H1 (cell line): ENCODE measurements at regions not wholly inside any gene's neighbourhood (a gene's known extent, or its start where the extent isn't known, plus 50 kb on each side); places are given as distances from the start of the nearest gene placed in this dataset.
A peak's percentile ranks its signal among the peaks of the same experiment; 100 is the strongest.

ENCODE experiments used
- CTCF ChIA-PET: fragments of 300-600 bp; sonication (Branson Sonifier 250); formaldehyde crosslinking; loops from one replicate; lab custom pipeline; 2021; ENCODE audit not compliant: partially characterized antibody; lab: Charles Lee
- POLR2A ChIA-PET: fragments of 300-600 bp; sonication (Branson Sonifier 250); formaldehyde crosslinking; loops from one replicate; lab custom pipeline; 2021; ENCODE audit warnings: inconsistent platforms; ENCODE audit not compliant: partially characterized antibody; lab: Charles Lee
- DNase-seq, 2 experiments: peaks; one replicate each; pipeline versions ENCODE4 v3.0.0 to v3.0.0-alpha.2; 2010 to 2022; ENCODE audit warnings: low spot score in 2 of 2, low read depth in 1 of 2, mixed read lengths in 1 of 2
- FAIRE-seq: peaks from 2 replicates; lab custom pipeline; 2011; peaks lifted over from hg19 to GRCh38; lab: Jason Lieb, UNC
- H2AFZ ChIP-seq: 2 replicates; pipeline ENCODE4 v1.8.1; 2012; ENCODE audit warnings: low read length, inconsistent platforms
- H2AK5ac ChIP-seq: 2 replicates; pipeline ENCODE4 v1.6.1; 2013; ENCODE audit warnings: low read depth, low read length
- H2BK120ac ChIP-seq: replicated peaks from 2 replicates; pipeline ENCODE3; 2013; ENCODE audit warnings: low read depth, low read length, inconsistent platforms
- H2BK12ac ChIP-seq: 2 replicates; pipeline ENCODE4 v1.6.1; 2013; ENCODE audit warnings: low read depth, low read length
- H2BK15ac ChIP-seq: 2 replicates; pipeline ENCODE4 v1.6.1; 2013; ENCODE audit warnings: low read length
- H2BK20ac ChIP-seq: 2 replicates; pipeline ENCODE4 v1.6.1; 2013; ENCODE audit warnings: low read length
- H2BK5ac ChIP-seq: 2 replicates; pipeline ENCODE4 v1.6.1; 2013; ENCODE audit warnings: low read depth, low read length
- H3K14ac ChIP-seq: 2 replicates; pipeline ENCODE4 v1.6.1; 2013; ENCODE audit warnings: inconsistent platforms; ENCODE audit not compliant: insufficient read length
- H3K18ac ChIP-seq: 2 replicates; pipeline ENCODE4 v1.6.1; 2013; ENCODE audit warnings: low read length; ENCODE audit errors: extremely low read depth
- H3K23ac ChIP-seq: 2 replicates; pipeline ENCODE4 v1.6.1; 2013; ENCODE audit warnings: inconsistent platforms; ENCODE audit not compliant: insufficient read length
- H3K23me2 ChIP-seq: 2 replicates; pipeline ENCODE4 v1.6.1; 2013; ENCODE audit warnings: low read depth, low read length
- H3K27ac ChIP-seq: 2 replicates; pipeline ENCODE4 v1.6.1; 2011; ENCODE audit warnings: low read depth, low read length, inconsistent platforms
- H3K27me3 ChIP-seq, 4 experiments: replicated peaks in 1 of 4; 1 replicate in 1 of 4; 2 replicates in 3 of 4; pipeline versions ENCODE4 v1.6.1 to v1.8.1; 2011 to 2013; ENCODE audit warnings: low read length in 3 of 4, mild to moderate bottlenecking in 3 of 4, inconsistent platforms in 2 of 4, mixed read lengths in 2 of 4, moderate library complexity in 1 of 4; ENCODE audit not compliant: control insufficient read depth in 3 of 4, insufficient read depth in 3 of 4; ENCODE audit errors: extremely low read depth in 1 of 4
- H3K36me3 ChIP-seq, 4 experiments: 2 replicates each; pipeline versions ENCODE4 v1.6.1 to v1.8.1; 2011 to 2013; ENCODE audit warnings: mild to moderate bottlenecking in 4 of 4, low read length in 3 of 4, moderate library complexity in 2 of 4, control low read depth in 1 of 4, inconsistent platforms in 1 of 4; ENCODE audit not compliant: insufficient read depth in 4 of 4, control insufficient read depth in 2 of 4
- H3K4ac ChIP-seq: replicated peaks from 2 replicates; pipeline ENCODE3; 2013; ENCODE audit warnings: low read length, low read depth, mixed read lengths, inconsistent platforms; ENCODE audit not compliant: insufficient read length
- H3K4me1 ChIP-seq, 4 experiments: replicated peaks in 1 of 4; 1 replicate in 1 of 4; 2 replicates in 3 of 4; pipeline versions ENCODE4 v1.6.1 to v1.8.1; 2011 to 2013; ENCODE audit warnings: low read length in 3 of 4, inconsistent platforms in 2 of 4, mixed read lengths in 1 of 4; ENCODE audit not compliant: insufficient read depth in 4 of 4, control insufficient read depth in 3 of 4
- H3K4me2 ChIP-seq, 2 experiments: 2 replicates each; pipeline versions ENCODE4 v1.6.1 to v1.8.1; 2011 to 2013; ENCODE audit warnings: low read depth in 2 of 2, low read length in 2 of 2, control low read depth in 1 of 2, inconsistent platforms in 1 of 2, mild to moderate bottlenecking in 1 of 2; ENCODE audit not compliant: insufficient read depth in 1 of 2
- H3K4me3 ChIP-seq, 4 experiments: fragments of 200-600, 300-600 bp in 1 of 4; sonication (generic), shearing (Covaris generic), sonication (Bioruptor Twin) in 1 of 4; 2 replicates each; pipeline versions ENCODE4 v1.5.1 to v1.8.1; 2011 to 2016; ENCODE audit warnings: low read length in 4 of 4, low read depth in 3 of 4, control low read depth in 2 of 4, inconsistent platforms in 2 of 4, mild to moderate bottlenecking in 2 of 4, mixed read lengths in 1 of 4, moderate library complexity in 1 of 4; ENCODE audit not compliant: insufficient read depth in 2 of 4; ENCODE audit errors: extremely low read depth in 1 of 4
- H3K56ac ChIP-seq: replicated peaks from 2 replicates; pipeline ENCODE3; 2013; ENCODE audit warnings: low read depth, mild to moderate bottlenecking, mixed read lengths, low read length, inconsistent platforms; ENCODE audit not compliant: insufficient read length
- H3K79me1 ChIP-seq: 2 replicates; pipeline ENCODE4 v1.6.1; 2013; ENCODE audit warnings: low read depth, low read length, control low read depth
- H3K79me2 ChIP-seq, 2 experiments: 2 replicates each; pipeline versions ENCODE4 v1.6.1 to v1.8.1; 2012 to 2013; ENCODE audit warnings: low read length in 2 of 2, mild to moderate bottlenecking in 2 of 2, inconsistent platforms in 1 of 2; ENCODE audit not compliant: insufficient read depth in 2 of 2, control insufficient read depth in 1 of 2
- H3K9ac ChIP-seq, 4 experiments: replicated peaks in 1 of 4; 1 replicate in 1 of 4; 2 replicates in 3 of 4; pipeline versions ENCODE4 v1.6.1 to v1.8.1; 2011 to 2013; ENCODE audit warnings: low read depth in 3 of 4, low read length in 3 of 4, control low read depth in 2 of 4, mild to moderate bottlenecking in 2 of 4, moderate library complexity in 2 of 4, inconsistent platforms in 1 of 4; ENCODE audit errors: extremely low read depth in 1 of 4
- H3K9me3 ChIP-seq, 2 experiments: 2 replicates each; pipeline versions ENCODE4 v1.6.1 to v1.8.1; 2012 to 2013; ENCODE audit warnings: mild to moderate bottlenecking in 2 of 2, moderate library complexity in 2 of 2, control low read depth in 1 of 2, inconsistent platforms in 1 of 2, low read depth in 1 of 2, low read length in 1 of 2, mixed read lengths in 1 of 2; ENCODE audit not compliant: insufficient read depth in 2 of 2
- H4K20me1 ChIP-seq, 2 experiments: replicated peaks in 1 of 2; 2 replicates each; pipeline versions ENCODE3 to v1.8.1; 2011 to 2013; ENCODE audit warnings: inconsistent platforms in 2 of 2, low read length in 2 of 2, mild to moderate bottlenecking in 1 of 2; ENCODE audit not compliant: insufficient read depth in 2 of 2, control insufficient read depth in 1 of 2
- H4K5ac ChIP-seq: 2 replicates; pipeline ENCODE4 v1.6.1; 2013; ENCODE audit warnings: low read length, low read depth, mixed read lengths, inconsistent platforms; ENCODE audit not compliant: insufficient read length
- H4K8ac ChIP-seq: 2 replicates; pipeline ENCODE4 v1.8.0; 2013; ENCODE audit warnings: mild to moderate bottlenecking, moderate library complexity, low read length, inconsistent platforms; ENCODE audit not compliant: insufficient read depth; ENCODE audit errors: extremely low read depth
- H4K91ac ChIP-seq: replicated peaks from 2 replicates; pipeline ENCODE3; 2013; ENCODE audit warnings: low read length, mixed read lengths, inconsistent platforms; ENCODE audit not compliant: insufficient read length
- BRCA1 ChIP-seq: IDR thresholded peaks from 2 replicates; pipeline ENCODE4 v1.6.1; 2012; ENCODE audit warnings: low read depth, low read length, improper control_type of control experiment
- EGR1 ChIP-seq: IDR thresholded peaks from 2 replicates; pipeline ENCODE4 v1.6.1; 2011; ENCODE audit warnings: low read depth, low read length, borderline replicate concordance
- WGBS, 2 experiments: shearing (Covaris generic) in 1 of 2; methylation state at CpG; one replicate each; pipeline versions ENCODE4 v1.1.6 to v1.1.7; 2013 to 2015; ENCODE audit warnings: low lambda C conversion rate in 2 of 2, mixed read lengths in 2 of 2, inconsistent platforms in 1 of 2, low coverage in 1 of 2, missing lambda C conversion rate in 1 of 2; ENCODE audit not compliant: insufficient replicate concordance in 2 of 2, insufficient coverage in 1 of 2, insufficient read length in 1 of 2; ENCODE audit errors: extremely low coverage in 1 of 2, missing lambda C conversion rate in 1 of 2; 5-methylcytosine and 5-hydroxymethylcytosine counted together

- 83% methylated on average over 6 of the region's 6 CpGs; no CpG with 5 or more reads in 1 of the 2 experiments for WGBS, 2 experiments
- no peaks in the 10 kb centered on the region for H3K36me3 ChIP-seq
- 0 out of 2 replicates have a peak overlapping the region, but pooled peaks have one; percentile 40 for H2BK12ac ChIP-seq
- H2AFZ ChIP-seq: no peak overlapping the region
- no peaks in the 10 kb centered on the region for H4K20me1 ChIP-seq
- 0 out of 2 replicates have a peak overlapping the region, but pooled peaks have one; percentile 33 for H3K18ac ChIP-seq
- H3K14ac ChIP-seq: no peak overlapping the region
- H3K27ac ChIP-seq: no peak overlapping the region
- FAIRE-seq (no peak), DNase-seq (no peak)
- no peaks in the 10 kb centered on the region for H3K27me3 ChIP-seq
- no peak overlapping the region for H4K5ac ChIP-seq
- H2BK20ac ChIP-seq: peak overlapping the region; percentile 72; the same call in 1 of the 2 replicates
- peaks cover 0 to 16% (median 13%) of the 10 kb centered on the region in 4 experiments; a peak in 4 of 7 replicates for H3K4me1 ChIP-seq
- H3K4me3 ChIP-seq: no peak overlapping the region
- H2AK5ac ChIP-seq: no peak overlapping the region; the same call in 1 of the 2 replicates
- H3K4me2 ChIP-seq: no peak overlapping the region
- H2BK15ac ChIP-seq: 0 out of 2 replicates have a peak overlapping the region, but pooled peaks have one; percentile 46
- H3K23me2 ChIP-seq: no peaks in the 10 kb centered on the region
- no peak overlapping the region for H2BK120ac ChIP-seq
- no peak overlapping the region for H3K9ac ChIP-seq
- ChIA-PET POLR2A (no interaction called here), CTCF (no interaction called here)
- H4K8ac ChIP-seq: no peak overlapping the region
- H3K79me1 ChIP-seq: no peaks in the 10 kb centered on the region
- no peak overlapping the region for H4K91ac ChIP-seq
- no peak overlapping the region for H3K23ac ChIP-seq
- no peak overlapping the region for H2BK5ac ChIP-seq
- H3K9me3 ChIP-seq: no peaks in the 10 kb centered on the region; a peak in 1 of 4 replicates
- no peak overlapping the region for H3K56ac ChIP-seq
- no peaks in the 10 kb centered on the region for H3K79me2 ChIP-seq
- no peak overlapping the region for H3K4ac ChIP-seq
- TF ChIP-seq BRCA1: no peak
- no peak for TF ChIP-seq EGR1
Measured at GRCh38 chr16:6200861-6201260, 1103.3 kb upstream of the EEF2KMT start.
